AG09309 (cell line): ENCODE measurements at regions not wholly inside any gene's neighbourhood (a gene's known extent, or its start where the extent isn't known, plus 50 kb on each side); places are given as distances from the start of the nearest gene placed in this dataset.

Experiments
- DNase-seq: peaks from one replicate; pipeline ENCODE4 v3.0.0-alpha.2; 2010; ENCODE audit warnings: low read depth
- H3K4me3 ChIP-seq: 2 replicates; pipeline ENCODE4 v1.5.1; 2011; ENCODE audit warnings: mild to moderate bottlenecking, low read depth, low read length, moderate library complexity; ENCODE audit not compliant: control insufficient read depth
- CTCF ChIP-seq: IDR thresholded peaks from 2 replicates; pipeline ENCODE4 v1.5.1; 2011; ENCODE audit warnings: mild to moderate bottlenecking, low read depth, low read length, inconsistent platforms; ENCODE audit not compliant: insufficient read depth, control insufficient read depth; ENCODE audit errors: missing control alignments

DNA sequence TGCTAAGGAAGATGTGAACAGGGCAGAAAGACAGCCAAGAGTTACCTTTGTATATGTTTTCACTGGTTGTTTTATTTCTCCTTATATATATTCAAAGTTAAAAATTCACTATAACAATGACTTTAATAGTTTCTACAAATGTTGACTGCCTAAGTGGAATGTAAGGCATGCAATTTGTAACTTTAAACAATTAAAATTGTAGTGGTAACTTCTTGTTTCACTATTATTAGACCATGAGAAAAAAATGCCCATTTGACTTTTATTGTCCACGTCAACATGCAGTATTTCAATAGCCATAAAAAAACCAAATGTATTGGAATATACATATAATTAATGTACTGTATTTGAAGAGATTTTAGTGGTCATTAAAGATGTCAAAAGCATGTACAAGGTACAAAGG is 340.7 kb upstream of the CBLB start:
- TF ChIP-seq CTCF = no peak
- DNase-seq = no peak
- no peak overlapping the region for H3K4me3 ChIP-seq

- no peak for DNase-seq
- no peak overlapping the region for H3K4me3 ChIP-seq
- TF ChIP-seq CTCF = no peak
Measured at GRCh38 chr3:106210923-106211322, 342.1 kb upstream of the CBLB start.

DNA sequence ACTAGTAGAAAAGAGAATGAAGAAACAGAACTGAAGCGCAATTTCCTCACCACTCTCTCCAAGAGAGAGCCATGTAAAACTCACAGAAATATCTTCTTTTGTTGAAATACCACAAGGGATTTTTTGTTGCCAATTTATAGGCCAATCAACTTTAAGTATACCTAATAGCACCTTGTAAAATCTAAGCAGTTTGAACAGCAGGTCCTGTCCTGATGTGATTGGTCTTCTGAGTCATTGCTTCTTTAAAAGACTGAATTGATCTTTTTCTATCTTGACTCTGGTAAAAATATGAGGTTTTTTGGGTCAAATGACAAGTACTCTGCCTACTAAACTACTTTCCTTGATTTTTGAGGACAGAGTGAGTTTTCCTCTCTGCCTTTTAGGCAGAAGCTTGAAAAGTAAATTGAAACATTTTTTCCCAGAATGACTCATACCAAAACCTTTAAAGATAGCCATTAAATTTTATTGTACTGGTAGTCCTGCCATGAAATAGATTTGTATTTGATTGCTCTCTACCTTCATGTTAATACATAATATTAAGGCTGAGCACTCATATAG is 343.9 kb upstream of the CBLB start:
- no peak for TF ChIP-seq CTCF
- no peak overlapping the region for H3K4me3 ChIP-seq
- DNase-seq = no peak

- DNase-seq = no peak
- TF ChIP-seq CTCF = no peak
- H3K4me3 ChIP-seq = no peak overlapping the region
Measured at GRCh38 chr3:106213954-106214353, 345.1 kb upstream of the CBLB start.

DNA sequence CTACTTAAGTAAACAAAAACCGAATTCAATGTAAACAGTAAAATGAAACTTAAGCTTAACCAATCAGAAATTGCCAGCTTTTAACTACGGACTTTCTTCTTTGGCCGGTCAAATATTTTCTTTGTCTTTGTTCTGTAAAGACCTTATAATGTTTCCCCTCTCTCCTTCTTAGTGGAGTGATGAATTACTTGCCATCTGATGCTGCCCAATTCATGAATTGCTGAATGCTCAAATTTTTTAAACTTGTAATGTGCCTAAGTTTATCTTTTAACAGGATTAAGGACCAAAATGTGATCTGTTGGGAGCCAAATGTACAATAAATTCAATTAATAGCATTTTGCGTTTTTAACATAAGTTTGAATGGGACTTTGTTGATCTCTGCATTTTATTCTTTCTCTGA is 345.8 kb upstream of the CBLB start:
- no peak overlapping the region for H3K4me3 ChIP-seq
- no peak for TF ChIP-seq CTCF
- no peak for DNase-seq

DNA sequence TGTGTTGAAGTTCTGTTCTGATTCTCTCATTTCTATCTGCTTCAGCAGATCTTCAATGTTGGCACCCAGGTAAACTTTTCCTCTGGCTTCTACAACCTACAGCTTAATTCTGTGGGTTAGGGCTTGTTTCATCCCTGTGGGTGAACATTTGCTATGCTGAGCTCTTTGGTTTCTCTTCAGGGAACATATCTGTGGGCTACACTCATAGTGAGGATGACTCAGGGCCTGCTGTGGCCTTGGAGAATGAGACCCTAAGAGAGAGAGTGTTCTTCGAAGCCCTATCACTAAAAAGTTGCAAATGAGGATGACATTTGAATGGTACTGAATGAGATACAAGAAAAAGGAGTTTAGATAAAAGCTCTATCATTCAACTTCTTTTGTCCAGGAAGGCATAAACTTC is 346.2 kb upstream of the CBLB start:
- H3K4me3 ChIP-seq = no peak overlapping the region
- no peak for DNase-seq
- TF ChIP-seq CTCF = no peak

DNA sequence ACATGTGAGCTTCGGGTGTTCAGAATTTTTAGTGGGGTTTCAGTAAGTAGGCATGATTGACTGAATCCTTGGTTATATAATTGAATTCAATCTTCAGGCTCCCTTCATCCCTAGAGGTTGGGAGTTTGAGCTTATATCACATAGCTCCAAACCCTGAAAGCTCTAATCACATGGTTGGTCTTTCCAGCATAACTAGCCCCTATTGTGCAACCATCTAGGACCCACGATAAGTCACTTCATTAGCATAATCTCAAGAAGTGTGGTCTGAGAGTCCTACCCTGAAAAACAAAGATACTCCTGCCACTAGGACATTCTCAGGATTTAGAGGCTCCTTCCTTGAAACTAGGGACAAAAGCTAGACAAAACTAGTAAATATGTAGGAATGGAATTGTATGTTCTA is 348.9 kb upstream of the CBLB start:
- no peak for TF ChIP-seq CTCF
- no peak for DNase-seq
- H3K4me3 ChIP-seq = no peak overlapping the region
